ENCODE measurements at regions not wholly inside any gene's neighbourhood (a gene's known extent, or its start where the extent isn't known, plus 50 kb on each side); places are given as distances from the start of the nearest gene placed in this dataset.

DNA sequence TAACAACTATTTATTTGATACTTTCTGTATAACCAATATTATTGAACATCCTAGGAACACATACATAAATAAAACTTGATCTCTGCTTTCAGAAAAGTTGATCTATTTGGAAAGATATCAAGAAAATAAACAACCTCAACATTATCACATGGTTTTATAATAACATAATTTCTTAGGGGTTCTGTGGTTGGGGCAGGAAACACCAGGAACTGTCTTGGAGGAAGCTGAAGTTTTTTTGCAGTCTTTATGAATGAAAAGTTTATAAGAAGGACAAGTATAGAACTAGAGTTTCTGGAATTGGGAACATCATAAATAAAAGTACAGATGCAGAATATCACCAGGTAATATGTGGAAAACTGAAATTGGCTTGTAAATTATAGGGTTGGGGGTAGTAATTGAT is 296.1 kb downstream of the TAF11L14 start:
- Histone ChIP-seq H3K27me3 (replicated peaks in 1 of 4; ENCODE audit: control insufficient read depth in 3 of 4, extremely low read depth in 1 of 4, insufficient read depth in 3 of 4, low read length in 3 of 4) (no peaks in the 10 kb centered on the region), H4K20me1 (replicated peaks in 1 of 2; ENCODE audit: control insufficient read depth in 1 of 2, insufficient read depth in 2 of 2, low read length in 2 of 2) (no peaks in the 10 kb centered on the region), H2AFZ (ENCODE audit: low read length) (no peak overlapping the region), H4K5ac (ENCODE audit: insufficient read length, low read depth, low read length) (no peak overlapping the region), H4K91ac (replicated peaks; ENCODE audit: insufficient read length, low read length) (no peak overlapping the region), H3K9ac (replicated peaks in 1 of 4; ENCODE audit: extremely low read depth in 1 of 4, low read depth in 3 of 4, low read length in 3 of 4) (no peak overlapping the region), H3K23me2 (ENCODE audit: low read depth, low read length) (no peaks in the 10 kb centered on the region), H3K23ac (ENCODE audit: insufficient read length) (no peak overlapping the region), H3K14ac (ENCODE audit: insufficient read length) (no peak overlapping the region), H2AK5ac (ENCODE audit: low read depth, low read length) (no peak overlapping the region), H3K79me2 (ENCODE audit: control insufficient read depth in 1 of 2, insufficient read depth in 2 of 2, low read length in 2 of 2) (no peaks in the 10 kb centered on the region), H3K79me1 (ENCODE audit: low read depth, low read length) (no peaks in the 10 kb centered on the region), H4K8ac (ENCODE audit: extremely low read depth, insufficient read depth, low read length) (no peak overlapping the region), H3K9me3 (ENCODE audit: insufficient read depth in 2 of 2, low read depth in 1 of 2, low read length in 1 of 2) (0 out of 4 replicates have a peak, but pooled peaks cover 0 to 3% of the 10 kb centered on the region in 2 experiments), H3K4me2 (ENCODE audit: insufficient read depth in 1 of 2, low read depth in 2 of 2, low read length in 2 of 2) (no peak overlapping the region), H3K56ac (replicated peaks; ENCODE audit: insufficient read length, low read depth, low read length) (no peak overlapping the region), H3K18ac (ENCODE audit: extremely low read depth, low read length) (no peak overlapping the region), H3K36me3 (ENCODE audit: control insufficient read depth in 2 of 4, insufficient read depth in 4 of 4, low read length in 3 of 4) (no peaks in the 10 kb centered on the region; a peak in 1 of 8 replicates), H3K27ac (ENCODE audit: low read depth, low read length) (no peak overlapping the region), H2BK20ac (ENCODE audit: low read length) (no peak overlapping the region), H2BK5ac (ENCODE audit: low read depth, low read length) (no peak overlapping the region), H3K4me1 (replicated peaks in 1 of 4; ENCODE audit: control insufficient read depth in 3 of 4, insufficient read depth in 4 of 4, low read length in 3 of 4) (no peaks in the 10 kb centered on the region), H2BK120ac (replicated peaks; ENCODE audit: low read depth, low read length) (no peak overlapping the region), H3K4ac (replicated peaks; ENCODE audit: insufficient read length, low read depth, low read length) (no peak overlapping the region), H2BK15ac (ENCODE audit: low read length) (no peak overlapping the region), H3K4me3 (ENCODE audit: extremely low read depth in 1 of 4, insufficient read depth in 2 of 4, low read depth in 3 of 4, low read length in 4 of 4) (no peak overlapping the region), H2BK12ac (ENCODE audit: low read depth, low read length) (no peak overlapping the region)
- DNase-seq (ENCODE audit: low read depth in 1 of 2, low spot score in 2 of 2) (no peak), FAIRE-seq (no peak)
- CTCF ChIA-PET (ENCODE audit: partially characterized antibody) = no interaction called here
- POLR2A ChIA-PET (ENCODE audit: partially characterized antibody) = no interaction called here
- TF ChIP-seq MAX (IDR thresholded peaks at IDR 0.05) = no peak
- no peak for TF ChIP-seq CHD2 (IDR thresholded peaks at IDR 0.05; ENCODE audit: low read length)
- TF ChIP-seq EP300 (IDR thresholded peaks at IDR 0.05; ENCODE audit: borderline replicate concordance in 1 of 2, low read depth in 2 of 2, low read length in 2 of 2) = no peak
- no peak for TF ChIP-seq YY1 (IDR thresholded peaks at IDR 0.05; ENCODE audit: low read depth, low read length)
- TF ChIP-seq RBBP5 (IDR thresholded peaks at IDR 0.05; ENCODE audit: borderline replicate concordance, low read depth, low read length) = no peak
- TF ChIP-seq, protein P1, sequence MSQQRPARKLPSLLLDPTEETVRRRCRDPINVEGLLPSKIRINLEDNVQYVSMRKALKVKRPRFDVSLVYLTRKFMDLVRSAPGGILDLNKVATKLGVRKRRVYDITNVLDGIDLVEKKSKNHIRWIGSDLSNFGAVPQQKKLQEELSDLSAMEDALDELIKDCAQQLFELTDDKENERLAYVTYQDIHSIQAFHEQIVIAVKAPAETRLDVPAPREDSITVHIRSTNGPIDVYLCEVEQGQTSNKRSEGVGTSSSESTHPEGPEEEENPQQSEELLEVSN (IDR thresholded peaks at IDR 0.05) = no peak
- TF ChIP-seq CEBPB (IDR thresholded peaks at IDR 0.05; ENCODE audit: low read depth, low read length) = no peak
- no peak for TF ChIP-seq KDM5A (IDR thresholded peaks at IDR 0.05; ENCODE audit: low read length)
- no peak for TF ChIP-seq JUN (IDR thresholded peaks at IDR 0.05; ENCODE audit: low read depth, low read length)
- TF ChIP-seq HDAC6 (IDR thresholded peaks at IDR 0.05; ENCODE audit: low read depth, low read length) = no peak
- TF ChIP-seq RXRA (IDR thresholded peaks at IDR 0.05; ENCODE audit: insufficient read depth, low read depth, low read length) = no peak
- TF ChIP-seq, protein P2, sequence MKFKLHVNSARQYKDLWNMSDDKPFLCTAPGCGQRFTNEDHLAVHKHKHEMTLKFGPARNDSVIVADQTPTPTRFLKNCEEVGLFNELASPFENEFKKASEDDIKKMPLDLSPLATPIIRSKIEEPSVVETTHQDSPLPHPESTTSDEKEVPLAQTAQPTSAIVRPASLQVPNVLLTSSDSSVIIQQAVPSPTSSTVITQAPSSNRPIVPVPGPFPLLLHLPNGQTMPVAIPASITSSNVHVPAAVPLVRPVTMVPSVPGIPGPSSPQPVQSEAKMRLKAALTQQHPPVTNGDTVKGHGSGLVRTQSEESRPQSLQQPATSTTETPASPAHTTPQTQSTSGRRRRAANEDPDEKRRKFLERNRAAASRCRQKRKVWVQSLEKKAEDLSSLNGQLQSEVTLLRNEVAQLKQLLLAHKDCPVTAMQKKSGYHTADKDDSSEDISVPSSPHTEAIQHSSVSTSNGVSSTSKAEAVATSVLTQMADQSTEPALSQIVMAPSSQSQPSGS (IDR thresholded peaks at IDR 0.05; ENCODE audit: low read length) = no peak
- TF ChIP-seq RAD21 (IDR thresholded peaks at IDR 0.05 in 1 of 2, conservative IDR thresholded peaks at IDR 0.05 in 1 of 2; ENCODE audit: low read depth in 2 of 2, low read length in 2 of 2) = no peak

Measured in H1 (cell line).